ELR (cell line): ENCODE measurements at regions not wholly inside any gene's neighbourhood (a gene's known extent, or its start where the extent isn't known, plus 50 kb on each side); places are given as distances from the start of the nearest gene placed in this dataset.

Source experiments
- DNase-seq: peaks from one replicate; pipeline ENCODE4 v3.0.0-alpha.2; 2015; ENCODE audit warnings: low read depth

DNA sequence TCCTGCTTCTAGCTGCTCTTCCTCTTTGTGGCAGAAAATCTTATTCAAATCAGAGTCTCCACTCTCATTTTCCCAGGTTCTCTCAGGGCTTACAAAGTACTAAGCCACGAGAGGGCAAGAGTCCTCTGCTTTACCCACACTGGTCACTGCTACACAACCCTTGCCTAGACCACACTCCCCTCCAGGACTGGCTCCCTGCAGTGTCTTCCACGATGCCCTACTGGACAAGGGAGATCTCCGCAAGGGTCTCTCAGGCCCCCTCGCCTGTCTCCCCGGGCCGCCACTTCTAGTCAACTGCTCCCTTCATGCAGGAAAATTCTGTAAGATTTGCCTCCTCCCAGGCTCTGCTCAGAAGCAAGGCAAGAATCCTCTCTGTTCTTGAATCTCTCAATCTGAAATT, 319.6 kb downstream of the RRAGC start:
- DNase-seq, result no peak

- DNase-seq, result no peak
Measured at GRCh38 chr1:38538834-38539233, 320.7 kb downstream of the RRAGC start.

DNA sequence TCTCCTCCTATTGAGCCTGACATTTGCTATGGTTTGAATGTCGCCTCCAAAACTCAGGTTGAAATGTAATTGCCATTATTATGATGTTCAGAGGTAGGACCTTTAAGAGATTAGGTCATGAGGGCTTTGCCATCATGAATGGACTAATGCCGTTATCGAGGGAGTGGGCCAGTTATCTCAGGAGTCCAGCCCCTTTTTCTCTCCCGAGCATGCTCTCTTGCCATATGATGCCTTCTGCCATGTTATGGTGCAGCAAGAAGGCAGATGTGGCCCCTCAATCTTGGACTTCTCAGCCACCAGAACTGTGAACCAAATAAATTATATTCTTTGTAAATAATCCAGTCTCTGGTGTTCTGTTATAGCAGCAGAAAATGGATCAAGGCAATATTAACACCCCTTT, 323.5 kb downstream of the RRAGC start:
- no peak for DNase-seq

DNA sequence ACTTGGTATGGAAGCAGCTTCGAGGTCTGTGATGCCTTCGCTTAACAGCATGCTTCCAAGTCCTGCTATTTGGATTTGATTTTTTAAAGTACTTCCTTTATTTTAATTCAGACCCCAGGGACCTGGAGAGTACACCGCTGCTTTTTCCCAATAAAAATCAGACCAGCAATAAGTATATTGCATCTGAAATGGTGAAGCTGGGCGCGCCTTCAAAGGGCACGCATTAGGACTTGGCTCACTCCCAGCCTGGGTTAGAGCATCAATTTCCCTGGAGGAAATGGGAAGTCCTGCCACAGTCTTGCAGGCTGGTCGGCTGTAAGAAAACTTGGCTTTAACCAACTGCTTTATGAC, 325.1 kb downstream of the RRAGC start:
- no peak for DNase-seq

GRCh38 chr1:38533772-38534472, 325.6 kb downstream of the RRAGC start:
- no peak for DNase-seq

- no peak for DNase-seq
Measured at GRCh38 chr1:38530957-38531356, 328.6 kb downstream of the RRAGC start.

DNA sequence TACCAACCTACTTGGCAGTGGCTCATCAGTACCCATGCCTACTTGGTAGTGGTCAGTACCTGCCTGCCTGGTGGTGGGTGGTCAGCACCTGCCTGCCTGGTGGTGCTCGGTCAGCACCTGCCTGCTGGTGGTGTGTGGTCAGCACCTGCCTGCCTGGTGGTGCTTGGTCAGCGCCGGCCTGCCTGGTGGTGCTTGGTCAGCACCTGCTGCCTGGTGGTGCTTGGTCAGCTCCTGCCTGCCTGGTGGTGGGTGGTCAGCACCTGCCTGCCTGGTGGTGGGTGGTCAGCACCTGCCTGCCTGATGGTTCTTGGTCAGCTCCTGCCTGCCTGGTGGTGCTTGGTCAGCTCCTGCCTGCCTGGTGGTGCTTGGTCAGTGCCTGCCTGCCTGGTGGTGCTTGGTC, 329.6 kb downstream of the RRAGC start:
- no peak for DNase-seq

- DNase-seq, result peak; percentile 40
Measured at GRCh38 chr1:38529391-38529790, 330.2 kb downstream of the RRAGC start.

- DNase-seq, result no peak
Measured at GRCh38 chr1:38528623-38529022, 330.9 kb downstream of the RRAGC start.

GRCh38 chr1:38527373-38527966, 332.1 kb downstream of the RRAGC start:
- DNase-seq, result peak; percentile 3

DNA sequence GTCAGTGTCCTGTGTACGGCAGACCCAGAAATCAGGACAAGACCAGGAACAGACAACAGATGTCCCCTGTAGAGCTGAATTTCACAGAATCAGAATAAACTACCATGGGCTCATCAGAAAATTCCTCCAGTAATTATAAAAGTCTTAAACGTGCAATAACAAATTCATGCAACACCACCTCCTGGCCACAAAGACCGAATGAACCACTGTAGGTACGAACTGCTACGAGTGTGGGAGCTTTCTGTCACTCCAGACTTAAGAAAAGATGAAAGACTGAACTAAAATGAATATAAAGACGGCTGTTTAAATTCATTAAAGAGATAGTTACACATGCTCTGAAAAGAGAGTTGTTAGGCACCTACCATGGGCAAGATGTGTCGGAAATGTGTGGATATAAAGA, 333.5 kb downstream of the RRAGC start:
- DNase-seq, result no peak

DNA sequence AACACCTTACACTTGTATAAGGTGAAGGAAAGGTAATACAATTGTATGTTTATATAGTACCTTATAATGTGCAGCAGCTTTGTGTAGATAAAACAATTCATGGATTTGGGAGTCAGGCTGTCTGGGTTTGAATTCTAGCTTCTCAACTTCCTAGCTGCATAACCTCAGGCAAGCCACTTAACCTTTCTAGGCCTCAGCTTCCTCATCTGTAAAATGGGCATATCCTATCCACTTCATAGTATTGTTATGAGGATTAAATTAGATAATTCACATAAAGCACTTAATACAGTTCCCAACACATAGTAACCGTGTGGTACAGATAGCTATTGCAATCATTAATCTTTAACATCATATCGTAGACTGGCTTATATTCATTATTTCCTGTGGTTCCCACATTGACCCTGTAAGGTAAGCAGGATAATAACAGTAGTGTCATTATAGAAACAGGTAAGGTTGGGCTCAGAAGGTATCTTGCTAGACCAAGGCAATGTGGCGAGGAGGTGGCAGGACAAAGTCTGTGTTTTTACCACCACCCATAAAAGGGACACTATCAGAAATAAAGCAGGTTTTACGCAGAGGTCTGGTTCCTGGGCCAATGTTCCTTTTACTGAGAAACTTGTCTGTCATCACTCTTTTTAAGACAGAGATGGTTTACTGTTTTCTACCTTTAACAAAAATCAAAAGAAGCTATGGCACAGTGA, 334.1 kb downstream of the RRAGC start:
- no peak for DNase-seq

GRCh38 chr1:38524025-38524641, 335.4 kb downstream of the RRAGC start:
- DNase-seq, result no peak

- DNase-seq, result no peak
Measured at GRCh38 chr1:38523568-38523939, 336.0 kb downstream of the RRAGC start.

- no peak for DNase-seq
Measured at GRCh38 chr1:38522915-38523567, 336.5 kb downstream of the RRAGC start.

GRCh38 chr1:38516560-38516959, 343.0 kb downstream of the RRAGC start:
- no peak for DNase-seq

DNA sequence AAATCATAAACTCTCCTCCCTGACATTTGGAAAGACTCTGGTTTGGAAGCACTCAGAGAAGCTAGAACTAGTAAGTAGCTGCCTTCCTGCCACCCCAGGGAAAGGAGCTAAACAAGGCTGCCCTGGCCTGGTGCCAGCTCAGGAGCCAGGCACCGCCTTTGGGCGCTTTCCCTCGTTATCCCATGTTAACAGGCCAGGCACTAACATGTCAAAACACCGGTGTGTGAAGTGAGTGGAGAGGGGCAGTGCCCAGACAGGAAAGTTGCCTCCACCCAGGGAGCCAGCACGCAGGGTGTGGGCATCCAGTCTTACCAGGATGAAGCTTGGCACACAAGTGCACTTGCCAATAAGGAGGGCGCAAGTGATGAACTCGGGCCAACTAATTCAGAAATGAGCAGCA, 346.8 kb downstream of the RRAGC start:
- DNase-seq, result no peak

GRCh38 chr1:38512024-38512767, 347.4 kb downstream of the RRAGC start:
- DNase-seq, result no peak

DNA sequence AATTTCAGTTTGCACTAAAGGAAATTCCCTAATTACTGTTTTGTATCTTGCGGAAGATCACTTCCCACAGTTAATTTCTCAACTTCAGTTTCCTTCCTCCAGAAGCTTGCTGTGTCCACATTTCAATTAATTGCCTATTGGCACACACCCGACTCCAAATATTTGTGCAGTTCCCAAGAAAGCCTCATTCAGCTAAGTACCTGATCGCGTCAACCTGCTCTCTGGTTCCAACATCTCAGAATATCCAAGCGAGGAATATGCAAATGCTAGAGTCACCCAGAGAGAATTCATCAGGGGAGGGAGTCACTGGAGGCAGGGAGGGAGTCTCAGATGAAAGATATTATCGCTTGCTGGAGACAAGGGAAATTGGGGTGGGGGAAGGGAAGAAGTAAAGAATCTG, 351.3 kb downstream of the RRAGC start:
- DNase-seq, result no peak

DNA sequence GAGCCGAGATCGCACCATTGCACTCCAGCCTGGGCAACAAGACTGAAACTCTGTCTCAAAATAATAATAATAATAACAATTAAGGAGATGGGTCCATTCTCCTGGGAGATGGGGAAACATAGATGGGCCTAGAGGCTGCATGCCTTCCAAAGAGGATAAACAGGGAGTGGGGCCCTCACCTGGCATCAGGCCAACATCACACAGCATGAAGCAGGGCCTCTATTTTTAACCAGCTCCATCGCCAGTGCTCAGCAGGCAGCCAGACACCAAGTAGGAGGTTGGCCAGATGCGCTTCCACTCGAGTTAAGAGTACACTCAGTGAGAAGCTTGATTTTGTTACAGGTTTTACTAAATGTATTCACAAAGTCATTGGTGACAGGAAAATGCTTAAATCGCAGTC, 352.0 kb downstream of the RRAGC start:
- no peak for DNase-seq

- DNase-seq, result no peak
Measured at GRCh38 chr1:38505944-38506343, 353.6 kb downstream of the RRAGC start.

DNA sequence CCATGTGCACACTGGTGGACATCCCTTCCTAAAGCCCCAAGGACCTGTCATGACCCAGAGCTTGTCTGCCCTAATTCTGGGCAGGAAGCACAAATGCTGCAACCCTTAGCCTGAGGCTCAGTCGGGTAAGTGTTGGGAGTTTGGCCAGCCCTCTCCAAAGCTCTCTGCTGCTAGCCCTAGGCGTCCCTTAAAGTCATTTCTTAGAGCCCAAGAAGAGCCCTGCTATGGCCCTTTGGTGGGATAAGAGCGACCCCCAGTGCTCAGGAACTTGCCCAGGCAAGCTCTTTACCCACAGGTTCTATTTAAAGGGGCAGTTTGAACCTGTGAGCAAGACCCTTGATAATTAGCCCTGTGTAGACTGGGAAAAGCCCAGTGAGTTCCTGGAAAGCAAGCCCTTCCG, 356.8 kb downstream of the RRAGC start:
- DNase-seq, result no peak
